Psoas muscle (tissue), 7 donors: ENCODE measurements at regions not wholly inside any gene's neighbourhood (a gene's known extent, or its start where the extent isn't known, plus 50 kb on each side); places are given as distances from the start of the nearest gene placed in this dataset.
"Not testable (repeated sequence)": the region's sequence is repeated elsewhere in the genome, so short reads cannot be mapped to it uniquely, and the experiment has no call there.

Experiments used
- ATAC-seq, 4 donors: fragments of 200-7000 bp; cut with Tn5 transposase; one replicate each; pipeline ENCODE4 v1.9.1; 2020; ENCODE audit warnings: moderate library complexity in 3 of 4, mild to moderate bottlenecking in 2 of 4
- DNase-seq, 2 donors: peaks; one replicate each; pipeline ENCODE4 v3.0.0-alpha.2; 2020
- H3K27ac ChIP-seq: fragments of 200-600 bp; one replicate; pipeline ENCODE4 v1.8.0; 2022
- H3K27me3 ChIP-seq, 3 donors: fragments of 200-600 bp in 1 of 3; one replicate each; pipeline versions ENCODE4 v1.6.1 to v1.8.0; 2013 to 2022; ENCODE audit warnings: low read length in 2 of 3, mild to moderate bottlenecking in 2 of 3, moderate library complexity in 1 of 3; ENCODE audit not compliant: insufficient read depth in 3 of 3
- H3K36me3 ChIP-seq, 2 donors: fragments of 200-600 bp in 1 of 2; one replicate each; pipeline versions ENCODE4 v1.6.1 to v1.8.0; 2013 to 2022; ENCODE audit warnings: low read depth in 1 of 2, mild to moderate bottlenecking in 1 of 2, moderate library complexity in 1 of 2; ENCODE audit not compliant: insufficient read depth in 1 of 2
- H3K4me1 ChIP-seq: fragments of 200-600 bp; one replicate; pipeline ENCODE4 v1.8.0; 2022
- H3K4me3 ChIP-seq: fragments of 200-600 bp; one replicate; pipeline ENCODE4 v1.8.0; 2022; ENCODE audit warnings: mild to moderate bottlenecking
- H3K9me3 ChIP-seq: fragments of 200-600 bp; one replicate; pipeline ENCODE4 v1.8.0; 2022
- CTCF ChIP-seq: fragments of 200-600 bp; IDR thresholded peaks from one replicate; pipeline ENCODE4 v1.8.0; 2022; ENCODE audit warnings: antibody characterized with exemption
- WGBS, 3 donors: extraction: QIAGEN DNeasy Blood & Tissue Kit; methylation state at CpG; one replicate each; pipeline versions ENCODE4 v1.1.6 to v1.1.7; 2013; 5-methylcytosine and 5-hydroxymethylcytosine counted together
- intact Hi-C, 2 donors: fragments of 100-400 bp; cut with DNase I; formaldehyde crosslinking; loops; one replicate each; pipeline versions ENCODE4 v1.11.0 to v1.14.2; 2022
- donor health status: healthy with polysubstance abuse.
- donor health status: DM: no; HTN: no; CAD: no; lungs with moderate emphysema.
- donor health status: Bipolar disorder and iron deficiency.
- donor health status: healthy.
- donor health status: DM: yes; HTN: yes; CAD: no.
- donor health status: DM: no; HTN: no; CAD: no.
- donor health status: DM: yes; HTN: yes; CAD: no.

GRCh38 chr22:11626422-11626773 lies 3901.6 kb upstream of the OR11H1 start:
- intact Hi-C loops = no loop called here
- Histone ChIP-seq H3K4me3 (no peak overlapping the region), H3K27me3 (no peaks in the 10 kb centered on the region), H3K9me3 (peaks cover 2% of the 10 kb centered on the region), H3K36me3 (no peaks in the 10 kb centered on the region), H3K27ac (no peak overlapping the region), H3K4me1 (no peaks in the 10 kb centered on the region)
- WGBS, 3 donors = 86 to 89% (median 87%) methylated on average over 3 of the region's 3 CpGs
- DNase-seq = no peak
- TF ChIP-seq CTCF = no peak
- ATAC-seq = no peak

GRCh38 chr22:11627036-11627435 lies 3901.0 kb upstream of the OR11H1 start:
- H3K4me1 ChIP-seq, intact Hi-C loops, ATAC-seq, H3K9me3 ChIP-seq, DNase-seq, H3K27ac ChIP-seq, H3K27me3 ChIP-seq, H3K4me3 ChIP-seq, H3K36me3 ChIP-seq: not testable (repeated sequence)
- whole genome bisulfite sequencing, 3 donors = 90 to 92% (median 91%) methylated on average over 20 of the region's 20 CpGs

GRCh38 chr22:11627436-11627797 lies 3900.6 kb upstream of the OR11H1 start:
- no peaks in the 10 kb centered on the region for H3K36me3 ChIP-seq
- H3K27me3 ChIP-seq = no peaks in the 10 kb centered on the region
- TF ChIP-seq CTCF = no peak
- H3K4me1 ChIP-seq = no peaks in the 10 kb centered on the region
- H3K9me3 ChIP-seq = peaks cover 2% of the 10 kb centered on the region
- no peak for DNase-seq
- H3K27ac ChIP-seq = no peak overlapping the region
- no peak overlapping the region for H3K4me3 ChIP-seq
- WGBS, 3 donors = 90 to 94% (median 90%) methylated on average over 31 of the region's 31 CpGs
- no peak for ATAC-seq
- intact Hi-C loops = no loop called here

GRCh38 chr22:11627798-11628650 lies 3900.0 kb upstream of the OR11H1 start:
- peak in 1 of 2 donors; percentile 41 for DNase-seq
- TF ChIP-seq CTCF = no peak
- peak in 1 of 4 donors; percentile 25 for ATAC-seq
- Histone ChIP-seq H3K4me3 (no peak overlapping the region), H3K27me3 (no peaks in the 10 kb centered on the region), H3K36me3 (no peaks in the 10 kb centered on the region), H3K27ac (no peak overlapping the region), H3K9me3 (peaks cover 2% of the 10 kb centered on the region), H3K4me1 (no peaks in the 10 kb centered on the region)
- WGBS, 3 donors = 91 to 94% (median 92%) methylated on average over 74 of the region's 74 CpGs
- intact Hi-C loops = no loop called here

GRCh38 chr22:11628651-11629511 lies 3899.1 kb upstream of the OR11H1 start:
- ATAC-seq (peak in 1 of 4 donors; percentile 30), DNase-seq (peak in 1 of 2 donors; percentile 54)
- no peak for TF ChIP-seq CTCF
- intact Hi-C loops = no loop called here
- no peaks in the 10 kb centered on the region for H3K36me3 ChIP-seq
- H3K27me3 ChIP-seq = no peaks in the 10 kb centered on the region
- H3K27ac ChIP-seq = no peak overlapping the region
- no peak overlapping the region for H3K4me3 ChIP-seq
- H3K4me1 ChIP-seq = no peaks in the 10 kb centered on the region
- 89 to 93% (median 91%) methylated on average over 101 to 102 of the region's 102 CpGs for WGBS, 3 donors
- H3K9me3 ChIP-seq = peaks cover 2% of the 10 kb centered on the region
